PC-9 (cell line): ENCODE measurements at regions not wholly inside any gene's neighbourhood (a gene's known extent, or its start where the extent isn't known, plus 50 kb on each side); places are given as distances from the start of the nearest gene placed in this dataset.

Experiments
- CTCF ChIP-seq: fragments of 200-600 bp; sonication (generic); conservative IDR thresholded peaks from 2 replicates; pipeline ENCODE4 v1.6.1; 2017; ENCODE audit warnings: mixed run types, antibody characterized with exemption, mild to moderate bottlenecking, moderate library complexity
- EZH2 ChIP-seq: fragments of 200-600 bp; sonication (generic); IDR thresholded peaks from 2 replicates; pipeline ENCODE4 v1.8.0; 2017; ENCODE audit warnings: antibody characterized with exemption, low read depth

- TF ChIP-seq CTCF (no peak), EZH2 (no peak)
Observed at GRCh38 chr4:15233626-15234025, 194.2 kb upstream of the C1QTNF7 start.
